GM13976 (cell line): ENCODE measurements at regions not wholly inside any gene's neighbourhood (a gene's known extent, or its start where the extent isn't known, plus 50 kb on each side); places are given as distances from the start of the nearest gene placed in this dataset.

ENCODE experiments used
- DNase-seq: peaks from one replicate; pipeline ENCODE4 v3.0.0; 2012; ENCODE audit warnings: low spot score
- CTCF ChIP-seq: IDR thresholded peaks from 2 replicates; pipeline ENCODE4 v1.5.1; 2012; ENCODE audit warnings: borderline replicate concordance, mild to moderate bottlenecking; ENCODE audit not compliant: insufficient read depth; ENCODE audit errors: extremely low read depth, missing control alignments, control extremely low read depth
- in situ Hi-C: fragments of 300-500 bp; cut with MboI; formaldehyde crosslinking; loops from one replicate; pipeline ENCODE4 v1.12.0; 2022; ENCODE audit warnings: low sequenced_read_pairs, mixed read lengths, inconsistent platforms; ENCODE audit not compliant: unreplicated experiment

GRCh38 chr5:167205881-167206280 is 1085.6 kb upstream of the WWC1 start:
- in situ Hi-C loops: no loop called here
- TF ChIP-seq CTCF: no peak
- no peak for DNase-seq

- in situ Hi-C loops: no loop called here
- DNase-seq: no peak
Observed at GRCh38 chr5:167207081-167207480, 1084.4 kb upstream of the WWC1 start.

GRCh38 chr5:167208911-167209310 is 1082.5 kb upstream of the WWC1 start:
- no peak for DNase-seq

More at GRCh38 chr5:167207081-167207480, 1084.4 kb upstream of the WWC1 start:
- TF ChIP-seq CTCF: no peak

GRCh38 chr5:167217097-167217743 is 1074.2 kb upstream of the WWC1 start:
- TF ChIP-seq CTCF: no peak
- no peak for DNase-seq
- in situ Hi-C loops: no loop called here

More at GRCh38 chr5:167208911-167209310, 1082.5 kb upstream of the WWC1 start:
- no peak for TF ChIP-seq CTCF
- in situ Hi-C loops: no loop called here

GRCh38 chr5:167219298-167219697 is 1072.1 kb upstream of the WWC1 start:
- TF ChIP-seq CTCF: no peak
- no peak for DNase-seq

GRCh38 chr5:167226386-167226785 is 1065.1 kb upstream of the WWC1 start:
- in situ Hi-C loops: no loop called here
- no peak for DNase-seq
- TF ChIP-seq CTCF: no peak

More at GRCh38 chr5:167219298-167219697, 1072.1 kb upstream of the WWC1 start:
- in situ Hi-C loops: no loop called here
